GM20000 (cell line): ENCODE measurements at regions not wholly inside any gene's neighbourhood (a gene's known extent, or its start where the extent isn't known, plus 50 kb on each side); places are given as distances from the start of the nearest gene placed in this dataset.

Source experiments
- DNase-seq: peaks from one replicate; pipeline ENCODE4 v3.0.0; 2012; ENCODE audit warnings: low spot score
- TF ChIP-seq, protein P1 (sequence below): IDR thresholded peaks from 2 replicates; pipeline ENCODE4 v1.5.1; 2012; ENCODE audit warnings: mild to moderate bottlenecking, control low read depth; ENCODE audit errors: extremely low read depth, missing control alignments

DNA sequence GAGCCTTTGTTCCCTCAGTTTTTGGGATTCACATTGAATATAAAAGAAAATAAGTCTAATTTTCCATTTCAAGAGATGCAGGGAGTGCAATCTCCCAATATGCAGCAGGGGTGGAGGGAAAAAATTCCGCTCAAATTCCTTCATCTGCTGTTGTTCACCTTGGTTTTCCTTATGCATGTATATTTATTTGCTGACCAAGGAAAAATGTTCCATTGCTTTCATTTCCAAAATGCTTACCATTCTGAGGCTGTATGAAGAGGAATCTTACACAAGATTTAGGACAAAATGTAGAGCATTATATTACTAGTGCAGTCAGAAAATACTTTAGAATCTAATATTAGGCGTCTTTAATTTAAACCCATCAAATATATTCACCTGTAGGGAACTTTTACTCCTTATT is 863.9 kb downstream of the EPHA3 start:
- no peak for DNase-seq
- TF ChIP-seq, protein P1, sequence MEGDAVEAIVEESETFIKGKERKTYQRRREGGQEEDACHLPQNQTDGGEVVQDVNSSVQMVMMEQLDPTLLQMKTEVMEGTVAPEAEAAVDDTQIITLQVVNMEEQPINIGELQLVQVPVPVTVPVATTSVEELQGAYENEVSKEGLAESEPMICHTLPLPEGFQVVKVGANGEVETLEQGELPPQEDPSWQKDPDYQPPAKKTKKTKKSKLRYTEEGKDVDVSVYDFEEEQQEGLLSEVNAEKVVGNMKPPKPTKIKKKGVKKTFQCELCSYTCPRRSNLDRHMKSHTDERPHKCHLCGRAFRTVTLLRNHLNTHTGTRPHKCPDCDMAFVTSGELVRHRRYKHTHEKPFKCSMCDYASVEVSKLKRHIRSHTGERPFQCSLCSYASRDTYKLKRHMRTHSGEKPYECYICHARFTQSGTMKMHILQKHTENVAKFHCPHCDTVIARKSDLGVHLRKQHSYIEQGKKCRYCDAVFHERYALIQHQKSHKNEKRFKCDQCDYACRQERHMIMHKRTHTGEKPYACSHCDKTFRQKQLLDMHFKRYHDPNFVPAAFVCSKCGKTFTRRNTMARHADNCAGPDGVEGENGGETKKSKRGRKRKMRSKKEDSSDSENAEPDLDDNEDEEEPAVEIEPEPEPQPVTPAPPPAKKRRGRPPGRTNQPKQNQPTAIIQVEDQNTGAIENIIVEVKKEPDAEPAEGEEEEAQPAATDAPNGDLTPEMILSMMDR = no peak

DNA sequence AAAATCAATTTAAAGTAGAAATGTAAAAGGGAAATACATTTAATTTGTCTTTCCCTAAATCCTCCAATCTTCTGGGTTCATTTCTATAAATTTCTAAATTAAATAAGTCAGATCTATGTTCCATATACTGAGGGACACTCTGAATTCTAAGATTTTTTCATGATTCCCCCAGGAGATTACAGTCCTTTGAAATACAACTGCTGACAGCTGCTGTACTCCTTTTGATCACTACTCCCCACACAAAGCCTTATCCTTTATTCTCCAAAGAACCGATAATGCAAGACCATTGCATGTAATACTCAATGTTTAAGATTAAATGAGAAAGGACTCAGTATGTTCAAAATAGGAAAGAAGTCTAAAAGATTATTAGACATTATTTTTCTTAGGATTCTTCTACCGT is 865.7 kb downstream of the EPHA3 start:
- DNase-seq = no peak
- TF ChIP-seq, protein P1 = no peak

DNA sequence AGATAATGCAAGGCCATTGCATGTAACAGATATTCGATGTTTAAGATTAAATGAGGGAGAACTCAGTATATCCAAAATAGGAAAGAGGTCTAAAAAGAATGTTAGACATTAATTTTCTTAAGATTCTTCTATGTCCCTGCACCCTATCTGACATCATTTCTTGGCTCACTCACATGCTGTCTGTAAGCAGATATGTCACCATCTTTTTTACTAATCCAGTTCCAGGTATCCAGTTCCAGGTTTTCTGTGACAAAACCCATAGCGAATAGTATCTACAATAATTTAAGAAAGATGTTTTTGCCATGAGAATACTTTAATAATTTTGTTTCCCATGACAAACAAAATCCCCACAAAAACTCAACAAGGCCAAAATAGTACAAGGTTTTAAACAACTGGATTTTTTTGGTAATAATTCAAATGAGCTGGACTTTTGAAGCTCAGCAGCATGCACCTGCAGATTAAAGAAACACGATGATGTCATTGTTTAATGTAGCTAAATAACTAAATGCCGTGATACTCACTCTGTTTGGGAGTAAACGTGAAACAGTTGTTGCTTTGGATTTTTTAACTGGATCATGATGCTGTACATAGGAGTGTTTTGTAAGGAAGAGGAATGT is 867.6 kb downstream of the EPHA3 start:
- no peak for DNase-seq
- TF ChIP-seq, protein P1 = no peak

DNA sequence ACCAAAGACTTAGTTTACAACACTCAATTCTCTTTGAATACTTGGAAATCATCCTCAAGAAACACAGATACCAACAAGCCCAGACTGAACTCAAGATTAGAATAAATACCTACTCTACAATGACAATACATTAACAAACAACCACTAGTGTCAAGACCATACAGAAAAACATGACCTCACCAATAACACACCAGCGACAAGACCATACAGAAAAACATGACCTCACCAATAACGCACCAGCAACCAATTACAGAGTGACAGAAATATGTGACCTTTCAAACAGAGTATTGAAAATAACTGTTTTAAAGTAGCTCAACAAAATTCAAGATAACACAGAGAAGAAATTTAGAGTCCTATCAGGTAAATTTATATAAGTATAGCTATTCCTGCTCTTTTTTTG is 876.0 kb downstream of the EPHA3 start:
- TF ChIP-seq, protein P1 = no peak
- DNase-seq = no peak

DNA sequence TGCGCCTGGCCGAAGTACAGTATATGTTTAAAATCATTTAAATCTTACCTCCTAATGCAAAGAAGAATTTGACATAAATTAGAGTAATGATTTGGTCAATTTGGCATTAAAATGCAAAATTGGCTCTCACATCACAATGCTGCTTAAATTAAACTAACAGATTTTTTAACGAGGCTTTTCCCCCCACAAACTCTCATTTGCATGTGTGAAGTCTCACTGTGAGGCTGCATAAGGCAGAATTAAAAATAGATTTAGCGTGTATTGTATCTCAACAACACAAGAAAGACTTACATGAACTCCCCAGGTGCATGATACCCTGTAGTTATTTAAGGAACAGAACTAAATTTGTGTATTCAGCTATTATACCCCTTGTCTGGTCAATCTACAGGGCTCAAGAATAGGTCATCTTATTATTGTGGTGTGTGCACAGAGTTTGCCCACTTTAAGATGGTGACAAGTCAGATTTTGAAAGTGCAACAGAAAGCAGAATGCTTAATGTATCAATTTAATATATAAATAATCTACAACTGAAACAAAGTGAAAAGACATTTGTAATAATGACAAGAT is 897.9 kb downstream of the EPHA3 start:
- TF ChIP-seq, protein P1 = no peak
- DNase-seq = no peak

DNA sequence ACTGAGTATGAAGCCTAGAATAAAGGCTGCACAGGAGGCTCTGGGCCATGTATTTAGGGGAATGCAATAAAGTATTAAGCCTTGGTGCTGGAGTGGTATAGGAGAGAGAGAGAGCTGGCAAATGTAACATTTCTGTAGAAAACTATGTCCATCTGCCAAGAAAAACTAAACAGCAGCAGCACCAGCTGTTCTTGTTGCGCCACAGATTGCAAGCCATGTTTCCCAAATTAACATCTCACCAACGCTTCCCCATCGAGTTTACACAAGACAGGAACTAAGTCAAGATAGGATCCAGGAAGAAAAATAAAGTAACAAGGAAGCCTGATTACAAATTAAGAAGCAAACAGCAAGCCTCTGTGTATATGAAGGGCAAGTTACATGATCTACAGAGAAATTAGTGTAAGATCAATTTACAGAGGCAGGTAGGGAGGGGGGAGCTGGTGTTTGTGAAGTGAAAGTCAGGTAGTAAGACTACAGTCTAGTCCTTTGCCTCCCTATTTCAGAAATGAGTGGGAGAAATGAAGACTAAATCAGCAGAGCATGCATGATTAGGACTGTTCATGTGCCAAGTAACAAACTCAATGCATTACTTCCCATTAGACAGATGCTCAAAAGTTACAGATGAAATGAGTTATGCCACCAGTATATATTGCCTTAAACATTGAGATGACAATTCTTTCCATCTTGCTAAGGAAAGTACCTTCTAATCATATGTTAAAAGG is 900.5 kb downstream of the EPHA3 start:
- TF ChIP-seq, protein P1 = no peak
- DNase-seq = no peak

DNA sequence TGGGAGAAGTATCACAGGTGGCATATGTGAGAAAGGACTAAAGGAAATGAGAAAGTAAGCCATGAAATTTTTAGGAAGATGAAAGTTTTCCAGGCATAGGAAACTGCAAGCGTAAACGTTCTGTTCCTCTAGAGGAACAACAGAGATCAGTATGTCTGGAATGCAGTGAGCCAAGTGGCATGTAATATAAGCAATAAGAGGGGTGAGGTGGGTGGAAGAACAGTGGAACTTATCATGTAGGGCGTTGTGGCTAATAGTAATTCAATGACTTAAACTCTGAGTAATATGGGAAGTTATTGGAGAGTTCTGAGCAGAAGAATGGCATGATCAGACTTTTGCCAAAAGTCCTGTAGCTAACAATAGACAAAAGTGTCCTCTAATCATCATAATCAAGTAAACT is 902.9 kb downstream of the EPHA3 start:
- TF ChIP-seq, protein P1 = no peak

More for the DNA sequence above, 902.9 kb downstream of the EPHA3 start:
- DNase-seq = no peak
